HG02678 (cell line): ENCODE measurements at regions not wholly inside any gene's neighbourhood (a gene's known extent, or its start where the extent isn't known, plus 50 kb on each side); places are given as distances from the start of the nearest gene placed in this dataset.
"Not testable (repeated sequence)": the region's sequence is repeated elsewhere in the genome, so short reads cannot be mapped to it uniquely, and the experiment has no call there.

Experiments
- ATAC-seq: cut with Tn5 transposase; IDR thresholded peaks from one replicate; pipeline ENCODE4 v1.9.1; 2021; ENCODE audit warnings: mild to moderate bottlenecking, moderate library complexity; ENCODE audit not compliant: unreplicated experiment

GRCh38 chr2:114128725-114129124, 238.8 kb downstream of the ACTR3 start:
- ATAC-seq: no peak

- ATAC-seq: not testable (repeated sequence)
These were observed 242.2 kb downstream of the ACTR3 start for GRCh38 chr2:114132050-114132449.

- ATAC-seq: no peak
These were observed 244.3 kb downstream of the ACTR3 start for GRCh38 chr2:114134146-114134545.

GRCh38 chr2:114139542-114139941, 249.7 kb downstream of the ACTR3 start:
- ATAC-seq: no peak

GRCh38 chr2:114156366-114157056, 266.6 kb downstream of the ACTR3 start:
- ATAC-seq: no peak

GRCh38 chr2:114157057-114157385, 267.1 kb downstream of the ACTR3 start:
- ATAC-seq: no peak

GRCh38 chr2:114160263-114160981, 270.5 kb downstream of the ACTR3 start:
- no peak for ATAC-seq

- ATAC-seq: no peak
These were observed 271.5 kb downstream of the ACTR3 start for GRCh38 chr2:114161371-114161770.

GRCh38 chr2:114167799-114168198, 274.6 kb upstream of the DPP10 start:
- ATAC-seq: no peak

GRCh38 chr2:114170070-114170469, 272.4 kb upstream of the DPP10 start:
- no peak for ATAC-seq

- no peak for ATAC-seq
These were observed 266.9 kb upstream of the DPP10 start for GRCh38 chr2:114175507-114175906.

GRCh38 chr2:114185501-114185900, 256.9 kb upstream of the DPP10 start:
- no peak for ATAC-seq

GRCh38 chr2:114192362-114192761, 250.1 kb upstream of the DPP10 start:
- no peak for ATAC-seq

GRCh38 chr2:114201781-114202180, 240.7 kb upstream of the DPP10 start:
- no peak for ATAC-seq

- no peak for ATAC-seq
These were observed 238.8 kb upstream of the DPP10 start for GRCh38 chr2:114203679-114204078.

- no peak for ATAC-seq
These were observed 228.6 kb upstream of the DPP10 start for GRCh38 chr2:114213808-114214207.

GRCh38 chr2:114218383-114218782, 224.1 kb upstream of the DPP10 start:
- ATAC-seq: no peak

GRCh38 chr2:114219456-114219855, 223.0 kb upstream of the DPP10 start:
- ATAC-seq: no peak

- ATAC-seq: no peak
These were observed 220.1 kb upstream of the DPP10 start for GRCh38 chr2:114222344-114222743.

- ATAC-seq: no peak
These were observed 210.5 kb upstream of the DPP10 start for GRCh38 chr2:114231921-114232320.

GRCh38 chr2:114237331-114237730, 205.1 kb upstream of the DPP10 start:
- no peak for ATAC-seq

- no peak for ATAC-seq
These were observed 203.4 kb upstream of the DPP10 start for GRCh38 chr2:114238910-114239559.
